ENCODE measurements at regions not wholly inside any gene's neighbourhood (a gene's known extent, or its start where the extent isn't known, plus 50 kb on each side); places are given as distances from the start of the nearest gene placed in this dataset.

GRCh38 chr6:166691199-166691598 is 64.1 kb upstream of the RPS6KA2 start:
- TF ChIP-seq, protein P1, sequence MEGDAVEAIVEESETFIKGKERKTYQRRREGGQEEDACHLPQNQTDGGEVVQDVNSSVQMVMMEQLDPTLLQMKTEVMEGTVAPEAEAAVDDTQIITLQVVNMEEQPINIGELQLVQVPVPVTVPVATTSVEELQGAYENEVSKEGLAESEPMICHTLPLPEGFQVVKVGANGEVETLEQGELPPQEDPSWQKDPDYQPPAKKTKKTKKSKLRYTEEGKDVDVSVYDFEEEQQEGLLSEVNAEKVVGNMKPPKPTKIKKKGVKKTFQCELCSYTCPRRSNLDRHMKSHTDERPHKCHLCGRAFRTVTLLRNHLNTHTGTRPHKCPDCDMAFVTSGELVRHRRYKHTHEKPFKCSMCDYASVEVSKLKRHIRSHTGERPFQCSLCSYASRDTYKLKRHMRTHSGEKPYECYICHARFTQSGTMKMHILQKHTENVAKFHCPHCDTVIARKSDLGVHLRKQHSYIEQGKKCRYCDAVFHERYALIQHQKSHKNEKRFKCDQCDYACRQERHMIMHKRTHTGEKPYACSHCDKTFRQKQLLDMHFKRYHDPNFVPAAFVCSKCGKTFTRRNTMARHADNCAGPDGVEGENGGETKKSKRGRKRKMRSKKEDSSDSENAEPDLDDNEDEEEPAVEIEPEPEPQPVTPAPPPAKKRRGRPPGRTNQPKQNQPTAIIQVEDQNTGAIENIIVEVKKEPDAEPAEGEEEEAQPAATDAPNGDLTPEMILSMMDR (IDR thresholded peaks at IDR 0.05) = no peak
- no peak for TF ChIP-seq POLR2A (IDR thresholded peaks at IDR 0.05)
